Testis (tissue), 2 donors: ENCODE measurements at regions not wholly inside any gene's neighbourhood (a gene's known extent, or its start where the extent isn't known, plus 50 kb on each side); places are given as distances from the start of the nearest gene placed in this dataset.

ENCODE experiments used
- DNase-seq: peaks from one replicate; pipeline ENCODE4 v3.0.0-alpha.2; 2019
- H3K27ac ChIP-seq, 2 donors: fragments of 200-600 bp; sonication (generic); one replicate each; pipeline ENCODE4 v1.5.1; 2019
- H3K27me3 ChIP-seq: fragments of 200-600 bp; sonication (generic); one replicate; pipeline ENCODE4 v1.5.1; 2019
- H3K36me3 ChIP-seq: fragments of 200-600 bp; sonication (generic); one replicate; pipeline ENCODE4 v1.5.1; 2017; ENCODE audit warnings: low read depth; ENCODE audit errors: missing control alignments
- H3K4me1 ChIP-seq: fragments of 200-600 bp; sonication (generic); one replicate; pipeline ENCODE4 v1.5.1; 2019
- H3K4me3 ChIP-seq, 2 donors: fragments of 200-600 bp; sonication (generic); one replicate each; pipeline ENCODE4 v1.5.1; 2017 to 2019
- H3K9me3 ChIP-seq: fragments of 200-600 bp; sonication (generic); one replicate; pipeline ENCODE4 v1.5.1; 2017
- CTCF ChIP-seq, 3 experiments: fragments of 450-650 bp in 2 of 3; fragments of 200-600 bp in 1 of 3; sonication (generic) in 1 of 3; IDR thresholded peaks; one replicate each; pipeline ENCODE4 v1.5.1; 2016 to 2019; ENCODE audit warnings: antibody characterized with exemption in 3 of 3, mild to moderate bottlenecking in 2 of 3, moderate library complexity in 1 of 3
- POLR2A ChIP-seq: fragments of 450-650 bp; IDR thresholded peaks from one replicate; pipeline ENCODE4 v1.6.1; 2017; ENCODE audit warnings: antibody characterized with exemption, mild to moderate bottlenecking, moderate library complexity
- WGBS, 2 donors: methylation state at CpG; one replicate each; pipeline ENCODE4 v1.1.5; 2018; 5-methylcytosine and 5-hydroxymethylcytosine counted together
- intact Hi-C: fragments of 100-400 bp; cut with DNase I; formaldehyde crosslinking; loops from one replicate; pipeline ENCODE4 v1.15.1; 2023; ENCODE audit warnings: low total_unique reads

DNA sequence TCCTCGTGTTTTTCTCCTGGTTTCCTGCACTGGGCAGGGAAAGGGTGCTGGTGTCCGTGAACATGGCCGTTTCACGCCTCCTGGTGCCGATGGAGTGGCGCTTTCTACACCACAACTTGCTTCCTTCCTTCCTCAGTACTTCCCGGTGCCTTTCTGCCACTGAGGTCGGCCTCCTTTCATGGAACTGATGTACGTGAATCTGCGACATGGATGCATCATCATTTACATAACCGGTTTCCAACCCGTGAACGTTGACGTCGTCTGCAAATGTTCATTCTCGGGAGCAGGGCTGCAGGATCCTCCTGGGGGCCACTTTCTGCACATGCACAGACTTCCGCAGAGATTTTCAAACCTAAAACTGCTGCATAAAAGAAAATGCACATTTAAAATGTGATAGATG lies 474.4 kb downstream of the BRD1 start:
- no peaks in the 10 kb centered on the region for H3K9me3 ChIP-seq
- WGBS, 2 donors = 91 to 94% methylated on average over 17 of the region's 17 CpGs
- H3K27ac ChIP-seq = no peak overlapping the region
- no peak for DNase-seq
- H3K36me3 ChIP-seq = no peaks in the 10 kb centered on the region
- H3K4me3 ChIP-seq = no peak overlapping the region
- H3K27me3 ChIP-seq = no peaks in the 10 kb centered on the region
- TF ChIP-seq POLR2A (no peak), CTCF (IDR thresholded peaks at IDR 0.05) (no peak)
- intact Hi-C loops = no loop called here
- no peaks in the 10 kb centered on the region for H3K4me1 ChIP-seq

DNA sequence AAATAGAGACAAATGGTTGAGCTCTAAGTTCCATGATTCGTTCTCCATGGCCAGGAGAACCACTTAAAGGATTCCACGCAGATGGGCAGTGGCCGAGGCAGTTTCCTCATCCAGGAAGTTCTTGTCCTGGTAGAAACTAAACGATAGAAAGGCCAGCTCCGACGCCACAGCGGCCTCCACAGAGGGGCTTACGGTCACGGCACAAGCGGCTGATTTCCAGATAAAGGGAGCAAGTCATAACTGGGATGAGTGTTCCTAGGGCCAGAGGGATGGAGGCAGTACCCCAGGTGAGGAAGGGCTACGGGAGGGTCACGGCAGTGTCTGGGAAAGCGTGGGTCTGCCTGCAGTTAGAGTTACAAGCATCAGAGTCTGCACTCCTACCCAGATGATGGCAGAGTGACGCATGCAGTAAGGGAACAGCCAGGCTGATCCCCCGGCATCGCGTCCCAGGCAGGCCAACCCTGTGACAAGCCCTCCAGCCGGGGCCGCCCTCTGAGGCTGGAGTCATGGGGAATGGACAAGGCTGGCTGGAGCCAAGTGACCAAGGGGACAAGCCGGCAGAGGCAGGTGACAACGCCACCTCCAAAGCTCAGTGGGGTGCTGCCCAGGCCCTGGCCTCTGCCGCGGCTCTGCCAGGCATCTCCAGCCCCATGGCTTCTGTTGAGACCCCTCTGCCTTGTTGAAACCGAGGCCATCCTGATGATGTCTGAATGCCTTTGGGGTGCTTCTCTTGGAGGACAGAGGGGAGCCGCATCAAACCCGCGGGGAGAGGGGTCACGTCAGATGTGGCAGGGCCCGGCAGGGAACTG lies 475.1 kb downstream of the BRD1 start:
- 93 to 94% methylated on average over 18 to 29 of the region's 29 CpGs for WGBS, 2 donors
- H3K9me3 ChIP-seq = no peaks in the 10 kb centered on the region
- no peak for DNase-seq
- no peak overlapping the region for H3K4me3 ChIP-seq
- H3K4me1 ChIP-seq = no peaks in the 10 kb centered on the region
- no peaks in the 10 kb centered on the region for H3K27me3 ChIP-seq
- H3K27ac ChIP-seq = no peak overlapping the region
- intact Hi-C loops = no loop called here
- H3K36me3 ChIP-seq = no peaks in the 10 kb centered on the region
- TF ChIP-seq POLR2A = no peak
- no peak for TF ChIP-seq CTCF (IDR thresholded peaks at IDR 0.05)

GRCh38 chr22:49351761-49352227 lies 475.9 kb downstream of the BRD1 start:
- intact Hi-C loops = no loop called here
- H3K27ac ChIP-seq = no peak overlapping the region
- no peaks in the 10 kb centered on the region for H3K9me3 ChIP-seq
- no peak for DNase-seq
- H3K27me3 ChIP-seq = no peaks in the 10 kb centered on the region
- no peaks in the 10 kb centered on the region for H3K4me1 ChIP-seq
- no peak for TF ChIP-seq CTCF (IDR thresholded peaks at IDR 0.05)
- no peaks in the 10 kb centered on the region for H3K36me3 ChIP-seq
- no peak overlapping the region for H3K4me3 ChIP-seq
- WGBS, 2 donors = 83 to 89% methylated on average over 21 to 22 of the region's 22 CpGs

- no peak for TF ChIP-seq CTCF (IDR thresholded peaks at IDR 0.05)
- no peak for TF ChIP-seq POLR2A
- Histone ChIP-seq H3K4me1 (no peaks in the 10 kb centered on the region), H3K36me3 (no peaks in the 10 kb centered on the region), H3K27ac (no peak overlapping the region), H3K4me3 (no peak overlapping the region), H3K27me3 (no peaks in the 10 kb centered on the region), H3K9me3 (no peaks in the 10 kb centered on the region)
- 69 to 77% methylated on average over 16 to 18 of the region's 18 CpGs for WGBS, 2 donors
- intact Hi-C loops = no loop called here
- DNase-seq = no peak
Measured at GRCh38 chr22:49350441-49351121, 477.1 kb downstream of the BRD1 start.
